Fibroblast of pulmonary artery (primary cell): ENCODE measurements at regions not wholly inside any gene's neighbourhood (a gene's known extent, or its start where the extent isn't known, plus 50 kb on each side); places are given as distances from the start of the nearest gene placed in this dataset.
"Not testable (repeated sequence)": the region's sequence is repeated elsewhere in the genome, so short reads cannot be mapped to it uniquely, and the experiment has no call there.

Experiments used
- DNase-seq: peaks from one replicate; pipeline ENCODE4 v3.0.0-alpha.2; 2010; ENCODE audit warnings: low read depth
- H3K4me3 ChIP-seq: replicated peaks from 2 replicates; pipeline ENCODE4 v1.5.1; 2011; ENCODE audit warnings: low read depth, mild to moderate bottlenecking, control low read depth, low read length, moderate library complexity
- TF ChIP-seq, protein P1 (sequence below): IDR thresholded peaks from 2 replicates; pipeline ENCODE4 v1.5.1; 2011; ENCODE audit warnings: mild to moderate bottlenecking, control low read depth, low read length, inconsistent platforms; ENCODE audit errors: missing control alignments

DNA sequence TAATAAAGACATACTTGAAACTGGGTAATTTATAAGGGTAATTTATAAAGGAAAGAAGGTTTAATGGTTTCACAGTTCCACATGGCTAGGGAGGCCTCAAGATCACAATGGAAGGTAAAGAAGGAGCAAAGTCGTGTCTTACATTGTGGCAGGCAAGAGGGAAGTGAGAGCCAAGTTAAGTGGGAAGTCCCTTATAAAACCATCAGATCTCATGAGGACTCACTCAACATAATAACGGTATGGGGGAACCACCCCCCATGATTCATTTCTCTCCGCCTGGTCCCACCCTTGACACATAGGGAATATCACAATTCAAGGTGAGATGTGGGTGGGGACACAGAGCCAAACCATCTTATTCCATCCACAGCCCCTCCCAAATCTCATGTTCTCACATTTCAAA is 76.8 kb upstream of the ZNF678 start:
- no peak overlapping the region for H3K4me3 ChIP-seq
- DNase-seq, result no peak
- TF ChIP-seq, protein P1, sequence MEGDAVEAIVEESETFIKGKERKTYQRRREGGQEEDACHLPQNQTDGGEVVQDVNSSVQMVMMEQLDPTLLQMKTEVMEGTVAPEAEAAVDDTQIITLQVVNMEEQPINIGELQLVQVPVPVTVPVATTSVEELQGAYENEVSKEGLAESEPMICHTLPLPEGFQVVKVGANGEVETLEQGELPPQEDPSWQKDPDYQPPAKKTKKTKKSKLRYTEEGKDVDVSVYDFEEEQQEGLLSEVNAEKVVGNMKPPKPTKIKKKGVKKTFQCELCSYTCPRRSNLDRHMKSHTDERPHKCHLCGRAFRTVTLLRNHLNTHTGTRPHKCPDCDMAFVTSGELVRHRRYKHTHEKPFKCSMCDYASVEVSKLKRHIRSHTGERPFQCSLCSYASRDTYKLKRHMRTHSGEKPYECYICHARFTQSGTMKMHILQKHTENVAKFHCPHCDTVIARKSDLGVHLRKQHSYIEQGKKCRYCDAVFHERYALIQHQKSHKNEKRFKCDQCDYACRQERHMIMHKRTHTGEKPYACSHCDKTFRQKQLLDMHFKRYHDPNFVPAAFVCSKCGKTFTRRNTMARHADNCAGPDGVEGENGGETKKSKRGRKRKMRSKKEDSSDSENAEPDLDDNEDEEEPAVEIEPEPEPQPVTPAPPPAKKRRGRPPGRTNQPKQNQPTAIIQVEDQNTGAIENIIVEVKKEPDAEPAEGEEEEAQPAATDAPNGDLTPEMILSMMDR, result no peak

DNA sequence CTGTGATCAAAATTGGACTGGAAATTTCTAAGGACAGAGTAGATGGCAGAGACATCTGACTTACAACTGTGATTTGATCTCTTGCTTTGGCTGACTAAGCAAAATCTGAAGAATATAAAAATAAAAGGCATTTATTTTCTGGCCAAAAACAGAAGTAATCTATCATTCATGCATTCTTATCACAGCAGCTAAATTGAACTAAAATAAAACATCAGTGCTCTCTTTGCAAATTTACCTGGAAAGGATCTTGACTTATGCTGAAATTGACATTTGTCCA is 81.4 kb upstream of the ZNF678 start:
- TF ChIP-seq, protein P1, result no peak
- DNase-seq, result no peak
- no peak overlapping the region for H3K4me3 ChIP-seq

DNA sequence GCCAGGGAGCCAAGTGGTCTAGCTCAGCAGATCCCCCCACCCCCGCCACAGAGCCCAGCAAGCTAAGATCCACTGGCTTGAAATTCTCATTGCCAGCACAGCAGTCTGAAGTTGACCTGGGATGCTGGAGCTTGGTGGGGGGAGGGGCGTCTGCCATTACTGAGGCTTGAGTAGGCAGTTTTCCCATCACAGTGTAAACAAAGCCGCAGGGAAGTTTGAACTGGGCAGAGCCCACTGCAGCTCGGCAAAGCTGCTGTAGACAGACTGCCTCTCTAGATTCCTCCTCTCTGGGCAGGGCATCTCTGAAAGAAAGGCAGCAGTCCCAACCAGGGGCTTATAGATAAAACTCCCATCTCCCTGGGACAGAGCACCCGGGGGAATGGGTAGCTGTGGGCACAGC is 89.3 kb upstream of the ZNF678 start:
- not testable (repeated sequence) for DNase-seq

DNA sequence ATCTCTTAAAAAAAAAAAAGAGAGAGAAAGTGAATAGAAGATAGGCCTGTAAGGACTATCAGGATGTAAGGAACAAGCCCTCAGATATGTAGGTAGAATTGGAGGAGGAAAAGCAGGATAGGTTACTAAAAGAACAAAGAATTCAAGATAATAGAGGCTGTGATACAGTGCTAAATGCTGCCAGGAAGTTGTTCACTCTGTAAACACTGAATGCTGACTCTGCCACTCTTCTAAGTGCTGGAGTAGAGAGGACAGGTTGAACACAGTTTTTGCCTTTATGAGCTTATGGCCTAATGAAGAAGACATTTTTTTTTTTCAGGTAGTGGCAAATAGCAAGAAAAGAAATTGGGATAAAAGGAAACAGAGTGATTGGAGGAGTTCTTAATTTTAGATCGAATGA is 90.6 kb upstream of the ZNF678 start:
- no peak for DNase-seq
- TF ChIP-seq, protein P1, result no peak
- H3K4me3 ChIP-seq, result no peak overlapping the region

More for the DNA sequence above, 89.3 kb upstream of the ZNF678 start:
- H3K4me3 ChIP-seq, result not testable (repeated sequence)

DNA sequence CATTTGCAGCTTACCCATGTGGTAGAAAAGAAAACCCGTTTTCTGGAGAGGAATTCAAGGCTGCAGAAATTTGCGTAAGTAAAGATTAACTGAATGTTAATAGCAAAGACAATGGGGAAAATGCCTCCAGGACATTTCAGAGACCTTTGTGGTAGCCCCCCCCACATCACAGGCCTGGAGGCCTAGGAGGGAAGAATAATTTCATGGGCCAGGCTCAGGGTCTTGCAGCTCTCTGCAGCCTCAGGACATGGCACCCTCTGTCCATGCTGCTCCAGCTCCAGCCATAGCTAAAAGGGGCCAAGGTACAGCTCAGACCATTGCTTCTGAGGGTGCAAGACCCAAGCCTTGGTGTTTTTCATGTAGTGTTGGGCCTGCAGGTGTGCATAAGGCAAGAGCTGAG is 92.7 kb upstream of the ZNF678 start:
- no peak for DNase-seq
- H3K4me3 ChIP-seq, result no peak overlapping the region
- TF ChIP-seq, protein P1, result no peak

DNA sequence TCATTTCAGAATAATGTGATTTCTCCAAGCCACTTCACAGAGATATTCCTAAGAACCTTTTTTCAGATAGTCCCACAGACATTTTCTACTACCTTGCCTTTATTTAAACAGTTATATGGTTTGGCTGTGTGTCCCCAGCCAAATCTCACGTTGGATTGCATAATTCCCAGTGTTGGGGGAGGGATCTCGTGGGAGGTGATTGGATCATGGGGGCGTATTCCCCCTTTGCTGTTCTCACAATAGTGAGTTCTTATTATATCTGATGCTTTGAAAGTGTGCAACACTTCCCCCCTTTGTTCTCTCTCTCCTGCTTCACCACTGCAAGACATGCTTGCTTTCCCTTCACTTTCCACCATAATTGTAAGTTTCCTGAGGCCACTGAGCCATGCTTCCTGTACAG is 93.6 kb upstream of the ZNF678 start:
- TF ChIP-seq, protein P1, result no peak
- DNase-seq, result peak; percentile 35
- no peak overlapping the region for H3K4me3 ChIP-seq

DNA sequence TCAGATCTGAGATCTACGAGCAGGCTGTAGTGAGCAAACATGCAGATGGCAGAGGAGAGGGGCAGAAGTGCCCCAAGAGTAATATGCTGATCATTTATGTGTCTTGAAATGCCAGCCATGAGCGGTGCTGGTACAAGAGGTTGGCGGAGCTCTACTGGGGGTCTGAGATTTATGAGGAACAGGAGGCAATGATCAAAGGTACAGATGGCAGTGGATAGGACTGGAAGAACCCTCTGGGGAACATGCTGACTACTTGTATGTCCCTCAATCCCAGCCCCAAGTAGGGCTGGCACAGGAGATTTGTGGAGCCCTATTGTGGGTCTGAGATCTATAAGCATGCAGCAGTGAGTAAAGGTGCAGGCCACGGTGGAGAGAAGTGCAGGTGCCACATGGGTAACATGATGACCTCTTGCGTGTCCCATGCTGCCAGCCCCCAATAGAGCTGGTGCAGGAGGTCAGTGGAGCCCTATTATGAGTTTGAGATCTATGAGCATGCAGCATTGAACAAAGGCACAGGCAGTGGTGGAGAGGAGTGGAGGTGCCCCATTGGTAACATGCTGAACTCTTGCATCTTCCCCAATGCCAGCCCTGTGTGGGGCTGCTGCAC is 97.2 kb upstream of the ZNF678 start:
- TF ChIP-seq, protein P1, result no peak
- H3K4me3 ChIP-seq, result no peak overlapping the region
- DNase-seq, result no peak
